SK-N-SH treated with all-trans-retinoic acid at 6 μM for 48 hours (cell line): ENCODE measurements at regions not wholly inside any gene's neighbourhood (a gene's known extent, or its start where the extent isn't known, plus 50 kb on each side); places are given as distances from the start of the nearest gene placed in this dataset.

Source experiments
- ATAC-seq: fragments of 200-7000 bp; cut with Tn5 transposase; 3 replicates; pipeline ENCODE4 v1.9.1; 2020; ENCODE audit warnings: mild to moderate bottlenecking, moderate library complexity
- ARNTL ChIP-seq: fragments of 450-650 bp; formaldehyde crosslinking; IDR thresholded peaks from 2 replicates; pipeline ENCODE4 v1.5.0; 2020; ENCODE audit warnings: low read depth, mild to moderate bottlenecking, moderate library complexity, borderline replicate concordance
- BACH2 ChIP-seq: fragments of 250-450 bp; sonication (Bioruptor Pico); IDR thresholded peaks from 2 replicates; pipeline ENCODE4 v1.9.0; 2021; ENCODE audit warnings: mild to moderate bottlenecking, borderline replicate concordance
- CSDC2 ChIP-seq: fragments of 250-450 bp; sonication (Bioruptor Pico); IDR thresholded peaks from 2 replicates; pipeline ENCODE4 v1.5.0; 2020; ENCODE audit warnings: mild to moderate bottlenecking, moderate library complexity
- ESRRG ChIP-seq: fragments of 250-450 bp; sonication (Bioruptor Pico); IDR thresholded peaks from 2 replicates; pipeline ENCODE4 v1.6.1; 2021; ENCODE audit warnings: mild to moderate bottlenecking
- GLIS3 ChIP-seq: fragments of 250-450 bp; sonication (Bioruptor Pico); IDR thresholded peaks from 2 replicates; pipeline ENCODE4 v1.5.0; 2020; ENCODE audit warnings: mild to moderate bottlenecking, moderate library complexity
- ISL1 ChIP-seq: fragments of 250-450 bp; sonication (Bioruptor Pico); IDR thresholded peaks from 2 replicates; pipeline ENCODE4 v2.1.2; 2022; ENCODE audit warnings: mild to moderate bottlenecking, moderate library complexity
- POU6F1 ChIP-seq: fragments of 250-450 bp; sonication (Bioruptor Pico); IDR thresholded peaks from 2 replicates; pipeline ENCODE4 v1.8.0; 2021; ENCODE audit warnings: low read depth, mild to moderate bottlenecking, moderate library complexity, borderline replicate concordance
- PPARA ChIP-seq: fragments of 250-450 bp; sonication (Bioruptor Pico); IDR thresholded peaks from 2 replicates; pipeline ENCODE4 v1.5.0; 2020; ENCODE audit warnings: mild to moderate bottlenecking, borderline replicate concordance
- RARB ChIP-seq: fragments of 250-450 bp; sonication (Bioruptor Pico); IDR thresholded peaks from 2 replicates; pipeline ENCODE4 v1.8.0; 2021; ENCODE audit warnings: mild to moderate bottlenecking, moderate library complexity
- SNAI2 ChIP-seq: fragments of 250-450 bp; sonication (Bioruptor Pico); IDR thresholded peaks from 2 replicates; pipeline ENCODE4 v1.5.0; 2020; ENCODE audit warnings: mild to moderate bottlenecking, moderate library complexity
- TOX ChIP-seq: fragments of 250-450 bp; sonication (Bioruptor Pico); IDR thresholded peaks from 2 replicates; pipeline ENCODE4 v1.8.0; 2021; ENCODE audit warnings: mild to moderate bottlenecking, moderate library complexity, borderline replicate concordance
- ZC3H10 ChIP-seq: fragments of 250-450 bp; sonication (Bioruptor Pico); IDR thresholded peaks from 2 replicates; pipeline ENCODE4 v1.5.1; 2021; ENCODE audit warnings: mild to moderate bottlenecking, moderate library complexity
- ZFP30 ChIP-seq: fragments of 450-650 bp; formaldehyde crosslinking; IDR thresholded peaks from 2 replicates; pipeline ENCODE4 v1.5.0; 2022; ENCODE audit warnings: mild to moderate bottlenecking, moderate library complexity
- ZNF565 ChIP-seq: fragments of 450-650 bp; formaldehyde crosslinking; conservative IDR thresholded peaks from 2 replicates; pipeline ENCODE4 v1.5.0; 2020; ENCODE audit warnings: low read depth, mild to moderate bottlenecking, moderate library complexity
- ZNF70 ChIP-seq: fragments of 450-650 bp; formaldehyde crosslinking; IDR thresholded peaks from 2 replicates; pipeline ENCODE4 v1.5.0; 2020; ENCODE audit warnings: mild to moderate bottlenecking, moderate library complexity
- ZNF8 ChIP-seq: fragments of 450-650 bp; formaldehyde crosslinking; IDR thresholded peaks from 2 replicates; pipeline ENCODE4 v1.5.0; 2020; ENCODE audit warnings: mild to moderate bottlenecking, moderate library complexity
- TF ChIP-seq, protein P1 (sequence below): fragments of 250-450 bp; sonication (Bioruptor Pico); IDR thresholded peaks from 2 replicates; pipeline ENCODE4 v1.5.1; 2021; ENCODE audit warnings: mild to moderate bottlenecking, moderate library complexity
- TF ChIP-seq, protein P2 (sequence below): fragments of 250-450 bp; sonication (Bioruptor Pico); IDR thresholded peaks from 2 replicates; pipeline ENCODE4 v1.5.1; 2020; ENCODE audit warnings: low read depth, mild to moderate bottlenecking, moderate library complexity
- TF ChIP-seq, protein P3 (sequence below): fragments of 250-450 bp; sonication (Bioruptor Pico); IDR thresholded peaks from 2 replicates; pipeline ENCODE4 v1.8.0; 2020; ENCODE audit warnings: mild to moderate bottlenecking, moderate library complexity, borderline replicate concordance

GRCh38 chr18:39347701-39348100, 1782.1 kb upstream of the CELF4 start:
- ATAC-seq: no peak
- TF ChIP-seq ZC3H10 (CRISPR knock-in tag): no peak
- TF ChIP-seq CSDC2 (CRISPR knock-in tag): no peak
- TF ChIP-seq RARB (CRISPR knock-in tag): no peak
- no peak for TF ChIP-seq PPARA (CRISPR knock-in tag)
- TF ChIP-seq ZNF70 (CRISPR knock-in tag): no peak
- TF ChIP-seq, protein P1, sequence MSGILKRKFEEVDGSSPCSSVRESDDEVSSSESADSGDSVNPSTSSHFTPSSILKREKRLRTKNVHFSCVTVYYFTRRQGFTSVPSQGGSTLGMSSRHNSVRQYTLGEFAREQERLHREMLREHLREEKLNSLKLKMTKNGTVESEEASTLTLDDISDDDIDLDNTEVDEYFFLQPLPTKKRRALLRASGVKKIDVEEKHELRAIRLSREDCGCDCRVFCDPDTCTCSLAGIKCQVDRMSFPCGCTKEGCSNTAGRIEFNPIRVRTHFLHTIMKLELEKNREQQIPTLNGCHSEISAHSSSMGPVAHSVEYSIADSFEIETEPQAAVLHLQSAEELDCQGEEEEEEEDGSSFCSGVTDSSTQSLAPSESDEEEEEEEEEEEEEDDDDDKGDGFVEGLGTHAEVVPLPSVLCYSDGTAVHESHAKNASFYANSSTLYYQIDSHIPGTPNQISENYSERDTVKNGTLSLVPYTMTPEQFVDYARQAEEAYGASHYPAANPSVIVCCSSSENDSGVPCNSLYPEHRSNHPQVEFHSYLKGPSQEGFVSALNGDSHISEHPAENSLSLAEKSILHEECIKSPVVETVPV: no peak
- TF ChIP-seq ZNF565: no peak
- no peak for TF ChIP-seq ESRRG (CRISPR knock-in tag)
- no peak for TF ChIP-seq ZFP30 (CRISPR knock-in tag)

- TF ChIP-seq RARB (CRISPR knock-in tag) (no peak), SNAI2 (CRISPR knock-in tag) (no peak), ZC3H10 (CRISPR knock-in tag) (no peak), ESRRG (CRISPR knock-in tag) (no peak), BACH2 (CRISPR knock-in tag) (no peak), TOX (CRISPR knock-in tag) (no peak), ZFP30 (CRISPR knock-in tag) (no peak), ZNF8 (no peak), ARNTL (no peak), GLIS3 (CRISPR knock-in tag) (no peak), ZNF70 (CRISPR knock-in tag) (no peak), POU6F1 (CRISPR knock-in tag) (no peak), PPARA (CRISPR knock-in tag) (no peak), ISL1 (CRISPR knock-in tag) (no peak), CSDC2 (CRISPR knock-in tag) (no peak)
- TF ChIP-seq, protein P2, sequence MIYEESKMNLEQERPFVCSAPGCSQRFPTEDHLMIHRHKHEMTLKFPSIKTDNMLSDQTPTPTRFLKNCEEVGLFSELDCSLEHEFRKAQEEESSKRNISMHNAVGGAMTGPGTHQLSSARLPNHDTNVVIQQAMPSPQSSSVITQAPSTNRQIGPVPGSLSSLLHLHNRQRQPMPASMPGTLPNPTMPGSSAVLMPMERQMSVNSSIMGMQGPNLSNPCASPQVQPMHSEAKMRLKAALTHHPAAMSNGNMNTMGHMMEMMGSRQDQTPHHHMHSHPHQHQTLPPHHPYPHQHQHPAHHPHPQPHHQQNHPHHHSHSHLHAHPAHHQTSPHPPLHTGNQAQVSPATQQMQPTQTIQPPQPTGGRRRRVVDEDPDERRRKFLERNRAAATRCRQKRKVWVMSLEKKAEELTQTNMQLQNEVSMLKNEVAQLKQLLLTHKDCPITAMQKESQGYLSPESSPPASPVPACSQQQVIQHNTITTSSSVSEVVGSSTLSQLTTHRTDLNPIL (CRISPR knock-in tag): no peak
- TF ChIP-seq, protein P3, sequence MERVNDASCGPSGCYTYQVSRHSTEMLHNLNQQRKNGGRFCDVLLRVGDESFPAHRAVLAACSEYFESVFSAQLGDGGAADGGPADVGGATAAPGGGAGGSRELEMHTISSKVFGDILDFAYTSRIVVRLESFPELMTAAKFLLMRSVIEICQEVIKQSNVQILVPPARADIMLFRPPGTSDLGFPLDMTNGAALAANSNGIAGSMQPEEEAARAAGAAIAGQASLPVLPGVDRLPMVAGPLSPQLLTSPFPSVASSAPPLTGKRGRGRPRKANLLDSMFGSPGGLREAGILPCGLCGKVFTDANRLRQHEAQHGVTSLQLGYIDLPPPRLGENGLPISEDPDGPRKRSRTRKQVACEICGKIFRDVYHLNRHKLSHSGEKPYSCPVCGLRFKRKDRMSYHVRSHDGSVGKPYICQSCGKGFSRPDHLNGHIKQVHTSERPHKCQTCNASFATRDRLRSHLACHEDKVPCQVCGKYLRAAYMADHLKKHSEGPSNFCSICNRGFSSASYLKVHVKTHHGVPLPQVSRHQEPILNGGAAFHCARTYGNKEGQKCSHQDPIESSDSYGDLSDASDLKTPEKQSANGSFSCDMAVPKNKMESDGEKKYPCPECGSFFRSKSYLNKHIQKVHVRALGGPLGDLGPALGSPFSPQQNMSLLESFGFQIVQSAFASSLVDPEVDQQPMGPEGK (CRISPR knock-in tag): no peak
- ATAC-seq: no peak
Observed at GRCh38 chr18:39346916-39347315, 1781.3 kb upstream of the CELF4 start.

DNA sequence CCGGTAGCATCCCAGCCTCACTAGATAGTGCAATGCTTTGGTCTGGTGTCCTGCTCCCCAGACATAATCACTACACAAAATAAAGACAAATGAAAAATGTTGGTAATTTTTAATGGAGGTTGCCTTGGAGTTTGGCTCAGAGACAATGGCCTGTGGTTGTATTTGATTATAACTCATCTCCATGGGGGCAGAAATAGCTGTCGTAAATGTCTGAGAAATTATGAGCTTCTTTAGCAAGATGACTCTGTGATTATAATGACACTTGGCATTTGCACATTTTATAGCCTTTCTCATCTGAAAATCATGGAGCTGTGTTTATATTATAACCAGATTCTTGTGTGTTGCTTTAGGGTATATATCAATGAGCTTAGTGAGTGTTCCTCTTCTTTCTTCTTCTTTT, 1779.7 kb upstream of the CELF4 start:
- no peak for ATAC-seq
- no peak for TF ChIP-seq POU6F1 (CRISPR knock-in tag)
- no peak for TF ChIP-seq ISL1 (CRISPR knock-in tag)
- TF ChIP-seq TOX (CRISPR knock-in tag): no peak
- TF ChIP-seq ZNF70 (CRISPR knock-in tag): no peak
- no peak for TF ChIP-seq ZFP30 (CRISPR knock-in tag)
- TF ChIP-seq, protein P3 (CRISPR knock-in tag): no peak
- TF ChIP-seq ZNF8: no peak
- TF ChIP-seq ARNTL: no peak
- TF ChIP-seq, protein P2 (CRISPR knock-in tag): no peak
